Esophagus muscularis mucosa (tissue), 4 donors: ENCODE measurements at regions not wholly inside any gene's neighbourhood (a gene's known extent, or its start where the extent isn't known, plus 50 kb on each side); places are given as distances from the start of the nearest gene placed in this dataset.

Source experiments
- DNase-seq: peaks from one replicate; pipeline ENCODE4 v3.0.0-alpha.2; 2017; ENCODE audit errors: extremely low spot score
- H3K27ac ChIP-seq, 4 donors: fragments of 200-600 bp; sonication (generic); replicated peaks in 1 of 4; 1 replicate in 3 of 4; 2 replicates in 1 of 4; pipeline ENCODE4 v1.5.1; 2016 to 2019; ENCODE audit warnings: mild to moderate bottlenecking in 1 of 4
- H3K27me3 ChIP-seq, 4 donors: fragments of 200-600 bp; sonication (generic); one replicate each; pipeline versions ENCODE4 v1.5.1 to v1.6.0; 2016 to 2019
- H3K36me3 ChIP-seq, 4 donors: fragments of 200-600 bp; sonication (generic); one replicate each; pipeline ENCODE4 v1.5.1; 2016 to 2019
- H3K4me1 ChIP-seq, 4 donors: fragments of 200-600 bp; sonication (generic); one replicate each; pipeline ENCODE4 v1.5.1; 2016 to 2019
- H3K4me3 ChIP-seq, 4 donors: fragments of 200-600 bp; sonication (generic); 1 replicate in 2 of 4; 2 replicates in 2 of 4; pipeline ENCODE4 v1.5.1; 2016 to 2019; ENCODE audit warnings: mild to moderate bottlenecking in 4 of 4, moderate library complexity in 1 of 4
- H3K9me3 ChIP-seq, 4 donors: fragments of 200-600 bp; sonication (generic); 1 replicate in 3 of 4; 2 replicates in 1 of 4; pipeline ENCODE4 v1.5.1; 2016 to 2019
- EP300 ChIP-seq: sonication (generic); formaldehyde crosslinking; IDR thresholded peaks from one replicate; pipeline ENCODE4 v1.6.1; 2017; ENCODE audit warnings: antibody characterized with exemption
- POLR2A ChIP-seq: fragments of 450-650 bp; IDR thresholded peaks from one replicate; pipeline ENCODE4 v1.6.1; 2017; ENCODE audit warnings: antibody characterized with exemption, moderate library complexity, mild to moderate bottlenecking, low read depth
- POLR2AphosphoS5 ChIP-seq, 2 donors: sonication (generic); formaldehyde crosslinking; IDR thresholded peaks; one replicate each; pipeline ENCODE4 v1.6.1; 2017; ENCODE audit warnings: antibody characterized with exemption in 2 of 2
- WGBS: methylation state at CpG from one replicate; pipeline ENCODE4 v1.1.5; 2018; 5-methylcytosine and 5-hydroxymethylcytosine counted together
- intact Hi-C: fragments of 100-400 bp; cut with DNase I; formaldehyde crosslinking; loops from one replicate; pipeline ENCODE4 v1.15.1; 2023
- TF ChIP-seq, protein P1 (sequence below), 3 experiments: fragments of 200-600 bp in 2 of 3; fragments of 450-650 bp in 1 of 3; sonication (generic) in 2 of 3; IDR thresholded peaks; one replicate each; pipeline ENCODE4 v1.5.1; 2017 to 2019; ENCODE audit warnings: antibody characterized with exemption in 3 of 3, mild to moderate bottlenecking in 2 of 3, moderate library complexity in 1 of 3

DNA sequence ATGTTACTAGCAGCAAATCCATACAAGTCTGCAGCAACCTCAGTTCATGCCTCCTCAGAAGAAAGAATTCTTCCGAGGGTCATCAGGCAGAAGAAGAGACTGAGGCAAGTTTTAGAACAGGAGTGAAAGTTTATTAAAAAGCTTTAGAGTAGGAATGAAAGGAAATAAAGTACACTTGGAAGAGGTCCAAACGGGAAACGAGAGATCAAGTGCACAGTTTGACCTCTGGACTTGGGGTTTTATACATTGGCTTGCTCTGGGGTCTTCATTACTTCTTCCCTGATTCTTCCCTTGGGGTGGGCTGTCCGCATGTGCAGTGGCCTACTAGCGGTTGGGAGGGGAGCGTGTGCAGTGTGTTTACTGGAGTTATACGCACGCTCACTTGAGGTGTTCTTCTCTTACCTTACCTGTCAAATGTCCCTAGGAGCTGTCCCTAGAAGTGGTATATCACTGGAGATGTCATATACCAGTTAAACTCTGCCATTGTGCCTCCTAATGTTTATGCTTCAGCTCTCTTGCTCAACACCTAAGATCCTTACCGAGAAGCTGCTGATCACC is 372.8 kb upstream of the KITLG start:
- TF ChIP-seq POLR2AphosphoS5 (IDR thresholded peaks at IDR 0.05) (no peak), EP300 (no peak), POLR2A (no peak)
- TF ChIP-seq, protein P1, sequence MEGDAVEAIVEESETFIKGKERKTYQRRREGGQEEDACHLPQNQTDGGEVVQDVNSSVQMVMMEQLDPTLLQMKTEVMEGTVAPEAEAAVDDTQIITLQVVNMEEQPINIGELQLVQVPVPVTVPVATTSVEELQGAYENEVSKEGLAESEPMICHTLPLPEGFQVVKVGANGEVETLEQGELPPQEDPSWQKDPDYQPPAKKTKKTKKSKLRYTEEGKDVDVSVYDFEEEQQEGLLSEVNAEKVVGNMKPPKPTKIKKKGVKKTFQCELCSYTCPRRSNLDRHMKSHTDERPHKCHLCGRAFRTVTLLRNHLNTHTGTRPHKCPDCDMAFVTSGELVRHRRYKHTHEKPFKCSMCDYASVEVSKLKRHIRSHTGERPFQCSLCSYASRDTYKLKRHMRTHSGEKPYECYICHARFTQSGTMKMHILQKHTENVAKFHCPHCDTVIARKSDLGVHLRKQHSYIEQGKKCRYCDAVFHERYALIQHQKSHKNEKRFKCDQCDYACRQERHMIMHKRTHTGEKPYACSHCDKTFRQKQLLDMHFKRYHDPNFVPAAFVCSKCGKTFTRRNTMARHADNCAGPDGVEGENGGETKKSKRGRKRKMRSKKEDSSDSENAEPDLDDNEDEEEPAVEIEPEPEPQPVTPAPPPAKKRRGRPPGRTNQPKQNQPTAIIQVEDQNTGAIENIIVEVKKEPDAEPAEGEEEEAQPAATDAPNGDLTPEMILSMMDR (IDR thresholded peaks at IDR 0.05) = no peak
- intact Hi-C loops = no loop called here
- 90% methylated on average over 9 of the region's 9 CpGs for WGBS
- H3K4me3 ChIP-seq = no peak overlapping the region
- no peaks in the 10 kb centered on the region for H3K36me3 ChIP-seq
- H3K4me1 ChIP-seq = peaks cover 0 to 16% (median 4%) of the 10 kb centered on the region in 4 donors
- H3K9me3 ChIP-seq = no peaks in the 10 kb centered on the region
- no peaks in the 10 kb centered on the region for H3K27me3 ChIP-seq
- H3K27ac ChIP-seq = no peak overlapping the region
- no peak for DNase-seq

DNA sequence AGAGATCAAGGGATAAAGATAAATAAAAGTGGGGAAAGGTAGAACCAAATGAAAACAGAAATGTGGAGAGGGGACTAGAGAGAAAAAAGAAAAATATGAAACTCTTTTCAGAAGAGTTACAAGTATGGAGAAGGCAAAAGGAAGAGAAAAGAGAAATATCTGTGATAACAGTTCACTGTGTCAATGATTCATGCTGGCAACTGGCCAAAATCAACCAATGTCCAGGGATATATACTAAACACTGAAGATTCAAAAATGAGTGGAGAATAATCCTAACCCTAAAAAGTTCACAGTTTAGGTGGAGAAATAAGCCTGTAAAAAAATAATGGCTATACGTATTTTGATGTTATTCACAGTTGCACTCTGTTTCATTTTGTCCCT is 372.3 kb upstream of the KITLG start:
- intact Hi-C loops = no loop called here
- 78% methylated on average over 1 of the region's 1 CpG for WGBS
- no peaks in the 10 kb centered on the region for H3K27me3 ChIP-seq
- no peaks in the 10 kb centered on the region for H3K36me3 ChIP-seq
- H3K4me3 ChIP-seq = no peak overlapping the region
- H3K27ac ChIP-seq = no peak overlapping the region
- DNase-seq = no peak
- H3K4me1 ChIP-seq = peaks cover 0 to 16% (median 4%) of the 10 kb centered on the region in 4 donors
- no peaks in the 10 kb centered on the region for H3K9me3 ChIP-seq
- TF ChIP-seq POLR2A = no peak
- no peak for TF ChIP-seq POLR2AphosphoS5 (IDR thresholded peaks at IDR 0.05)
- TF ChIP-seq, protein P1 (IDR thresholded peaks at IDR 0.05) = no peak
- no peak for TF ChIP-seq EP300

DNA sequence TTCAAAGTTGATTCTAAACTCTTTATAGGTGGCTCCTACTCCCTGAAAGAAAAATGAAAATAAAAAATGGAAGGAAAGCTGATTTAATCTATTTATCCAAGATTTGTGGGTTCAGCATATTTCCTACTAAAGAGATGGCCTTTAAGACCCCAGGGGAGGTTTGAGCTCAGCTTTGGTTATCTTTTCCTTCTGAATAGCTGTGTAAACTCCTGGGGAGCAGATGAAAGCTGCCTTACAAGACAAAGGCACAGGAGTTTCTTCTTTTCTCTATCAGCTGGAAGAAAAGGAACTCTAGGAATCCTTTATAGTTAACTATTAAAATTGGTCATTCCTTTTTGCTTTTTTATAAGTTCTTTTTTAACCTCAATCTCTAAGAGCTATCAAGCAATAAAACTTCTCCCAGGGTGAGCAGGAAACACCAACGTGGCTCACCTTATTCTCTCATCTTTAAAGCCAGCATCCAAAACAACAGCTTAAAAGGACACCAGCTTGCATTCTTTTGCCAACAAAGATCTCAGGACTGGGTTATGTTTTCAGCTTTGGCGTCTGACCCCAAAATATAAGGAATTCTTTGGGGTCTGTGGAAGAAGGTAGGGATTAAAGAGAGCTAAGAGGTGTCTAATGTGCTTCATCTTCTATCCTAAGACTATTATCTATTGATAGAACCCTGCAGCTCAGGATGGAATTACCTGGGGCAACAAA is 371.7 kb upstream of the KITLG start:
- H3K4me1 ChIP-seq = peaks cover 0 to 21% (median 5%) of the 10 kb centered on the region in 4 donors
- no peak overlapping the region for H3K27ac ChIP-seq
- no peaks in the 10 kb centered on the region for H3K27me3 ChIP-seq
- intact Hi-C loops = no loop called here
- H3K36me3 ChIP-seq = no peaks in the 10 kb centered on the region
- no peak overlapping the region for H3K4me3 ChIP-seq
- DNase-seq = no peak
- WGBS = 70% methylated on average over 2 of the region's 2 CpGs
- TF ChIP-seq, protein P1 (IDR thresholded peaks at IDR 0.05) = no peak
- no peak for TF ChIP-seq POLR2A
- no peaks in the 10 kb centered on the region for H3K9me3 ChIP-seq

DNA sequence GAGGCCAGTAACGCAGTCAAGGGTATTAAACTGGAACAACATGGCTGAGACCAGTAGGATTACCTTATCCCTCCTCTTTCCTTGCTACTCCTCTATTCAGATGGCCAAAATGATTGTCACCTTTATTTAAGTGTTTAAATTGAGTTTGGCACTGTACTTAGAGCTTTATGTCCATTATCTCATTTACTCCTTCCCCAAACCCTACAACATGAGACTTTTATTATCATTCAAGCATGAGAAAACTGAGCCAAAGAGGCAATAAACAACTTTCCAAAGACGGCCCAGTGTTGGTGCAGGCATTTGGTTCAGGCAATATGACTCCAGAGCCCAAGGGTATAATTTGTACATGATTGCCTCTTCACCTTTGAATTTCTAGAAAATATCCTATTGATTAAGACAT is 370.9 kb upstream of the KITLG start:
- no peaks in the 10 kb centered on the region for H3K36me3 ChIP-seq
- WGBS = 92% methylated on average over 2 of the region's 2 CpGs
- H3K27me3 ChIP-seq = no peaks in the 10 kb centered on the region
- intact Hi-C loops = no loop called here
- no peak overlapping the region for H3K4me3 ChIP-seq
- no peak for DNase-seq
- TF ChIP-seq, protein P1 (IDR thresholded peaks at IDR 0.05) = no peak
- TF ChIP-seq EP300 = no peak
- no peak for TF ChIP-seq POLR2AphosphoS5 (IDR thresholded peaks at IDR 0.05)
- TF ChIP-seq POLR2A = no peak
- H3K27ac ChIP-seq = no peak overlapping the region
- H3K4me1 ChIP-seq = peaks cover 3 to 21% (median 10%) of the 10 kb centered on the region in 4 donors
- no peaks in the 10 kb centered on the region for H3K9me3 ChIP-seq
